Stomach (tissue), 4 donors: ENCODE measurements at regions not wholly inside any gene's neighbourhood (a gene's known extent, or its start where the extent isn't known, plus 50 kb on each side); places are given as distances from the start of the nearest gene placed in this dataset.

ENCODE experiments used
- CTCF ChIP-seq, 7 experiments: fragments of 450-650 bp in 4 of 7; fragments of 200-600 bp in 3 of 7; sonication (generic) in 3 of 7; IDR thresholded peaks; one replicate each; pipeline ENCODE4 v1.5.1; 2016 to 2019; ENCODE audit warnings: antibody characterized with exemption in 7 of 7, control low read depth in 2 of 7, mild to moderate bottlenecking in 1 of 7
- EP300 ChIP-seq: sonication (generic); formaldehyde crosslinking; IDR thresholded peaks from one replicate; pipeline ENCODE4 v1.6.1; 2017; ENCODE audit warnings: antibody characterized with exemption
- POLR2A ChIP-seq, 4 donors: fragments of 450-650 bp; IDR thresholded peaks; one replicate each; pipeline ENCODE4 v1.6.1; 2016; ENCODE audit warnings: antibody characterized with exemption in 4 of 4, control low read depth in 2 of 4, mild to moderate bottlenecking in 1 of 4, moderate library complexity in 1 of 4
- POLR2AphosphoS5 ChIP-seq, 3 donors: sonication (generic); formaldehyde crosslinking; IDR thresholded peaks; one replicate each; pipeline ENCODE4 v1.6.1; 2016; ENCODE audit warnings: antibody characterized with exemption in 3 of 3

- TF ChIP-seq CTCF (IDR thresholded peaks at IDR 0.05): no peak
- TF ChIP-seq POLR2AphosphoS5 (IDR thresholded peaks at IDR 0.05): no peak
- TF ChIP-seq POLR2A (IDR thresholded peaks at IDR 0.05): no peak
- TF ChIP-seq EP300: no peak
These were observed 1341.7 kb downstream of the PLA2G4A start for GRCh38 chr1:188170411-188170810.
